ENCODE measurements at regions not wholly inside any gene's neighbourhood (a gene's known extent, or its start where the extent isn't known, plus 50 kb on each side); places are given as distances from the start of the nearest gene placed in this dataset.

DNA sequence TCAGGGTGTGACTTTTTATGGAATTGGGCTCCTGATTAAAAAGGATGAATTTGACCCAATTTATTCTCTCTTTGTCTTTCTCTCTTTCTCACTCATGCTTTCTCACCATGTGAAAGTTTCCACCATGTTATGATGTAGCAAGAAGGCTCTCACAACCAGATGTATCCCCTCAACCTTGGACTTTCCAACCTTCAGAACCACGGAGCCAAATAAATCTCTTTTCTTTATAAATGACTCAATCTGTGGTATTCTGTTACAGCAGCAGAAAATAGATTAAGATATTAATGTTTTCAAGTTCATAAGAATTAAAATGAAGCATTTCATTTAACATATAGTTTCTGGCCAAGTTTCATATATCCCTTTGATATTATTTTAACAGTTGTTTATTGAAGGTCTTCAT lies 698.5 kb downstream of the TRAM1L1 start:
- H3K4me1 ChIP-seq (ENCODE audit: control insufficient read depth in 1 of 2, insufficient read depth in 2 of 2, low read length in 2 of 2): no peaks in the 10 kb centered on the region
- H3K27me3 ChIP-seq (ENCODE audit: low read depth, low read length): no peaks in the 10 kb centered on the region
- H3K36me3 ChIP-seq (ENCODE audit: control insufficient read depth in 1 of 2, insufficient read depth in 2 of 2, low read length in 2 of 2): no peaks in the 10 kb centered on the region
- no peak overlapping the region for H3K4me3 ChIP-seq (ENCODE audit: low read depth in 1 of 2, low read length in 2 of 2)
- H3K9me3 ChIP-seq (ENCODE audit: control insufficient read depth in 1 of 2, low read length in 2 of 2): no peaks in the 10 kb centered on the region
- H3K27ac ChIP-seq (ENCODE audit: low read length): no peak overlapping the region

DNA sequence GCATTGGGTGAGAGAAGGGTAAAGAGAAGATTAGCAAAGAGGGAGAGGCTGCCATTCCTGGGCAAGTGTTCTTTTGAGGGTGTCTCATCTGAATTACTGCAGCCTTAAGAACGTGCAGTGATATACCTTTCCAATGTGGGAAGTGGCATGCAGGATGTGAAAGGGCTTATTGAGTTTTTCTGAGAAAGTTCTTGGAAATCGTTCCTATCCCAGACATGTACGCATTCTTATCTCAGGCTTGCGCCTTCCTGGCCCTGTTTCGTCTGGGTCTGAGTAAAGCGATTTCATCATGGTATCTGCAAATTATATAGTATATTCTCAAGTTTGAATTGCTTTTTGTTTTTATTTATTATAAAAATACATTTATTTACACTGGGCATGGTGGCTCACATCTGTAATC lies 699.8 kb downstream of the TRAM1L1 start:
- H3K4me1 ChIP-seq (ENCODE audit: control insufficient read depth in 1 of 2, insufficient read depth in 2 of 2, low read length in 2 of 2): no peaks in the 10 kb centered on the region
- no peaks in the 10 kb centered on the region for H3K36me3 ChIP-seq (ENCODE audit: control insufficient read depth in 1 of 2, insufficient read depth in 2 of 2, low read length in 2 of 2)
- H3K4me3 ChIP-seq (ENCODE audit: low read depth in 1 of 2, low read length in 2 of 2): no peak overlapping the region
- no peaks in the 10 kb centered on the region for H3K27me3 ChIP-seq (ENCODE audit: low read depth, low read length)
- H3K9me3 ChIP-seq (ENCODE audit: control insufficient read depth in 1 of 2, low read length in 2 of 2): no peaks in the 10 kb centered on the region
- H3K27ac ChIP-seq (ENCODE audit: low read length): no peak overlapping the region

DNA sequence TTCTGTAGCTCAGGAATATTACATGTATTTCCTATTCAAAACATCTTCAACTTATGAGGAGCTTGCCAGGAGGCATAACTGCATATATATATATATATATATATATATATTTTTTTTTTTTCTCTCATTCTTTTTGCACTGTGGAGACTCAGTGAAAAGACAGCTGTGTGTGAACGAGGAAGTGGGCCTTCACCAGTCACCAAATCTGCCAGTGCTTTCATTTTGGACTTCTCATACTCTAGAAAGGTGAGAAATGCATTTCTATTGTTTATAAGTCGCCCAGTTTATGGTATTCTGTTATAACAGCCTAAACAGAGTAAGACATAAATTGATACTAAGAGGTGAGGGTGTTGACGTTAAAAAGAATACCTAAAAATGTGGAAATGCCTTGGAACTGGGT lies 710.6 kb downstream of the TRAM1L1 start:
- H3K4me1 ChIP-seq (ENCODE audit: control insufficient read depth in 1 of 2, insufficient read depth in 2 of 2, low read length in 2 of 2): no peaks in the 10 kb centered on the region
- H3K27me3 ChIP-seq (ENCODE audit: low read depth, low read length): no peaks in the 10 kb centered on the region
- H3K27ac ChIP-seq (ENCODE audit: low read length): no peak overlapping the region
- no peaks in the 10 kb centered on the region for H3K9me3 ChIP-seq (ENCODE audit: control insufficient read depth in 1 of 2, low read length in 2 of 2)
- H3K36me3 ChIP-seq (ENCODE audit: control insufficient read depth in 1 of 2, insufficient read depth in 2 of 2, low read length in 2 of 2): no peaks in the 10 kb centered on the region
- no peak overlapping the region for H3K4me3 ChIP-seq (ENCODE audit: low read depth in 1 of 2, low read length in 2 of 2)

DNA sequence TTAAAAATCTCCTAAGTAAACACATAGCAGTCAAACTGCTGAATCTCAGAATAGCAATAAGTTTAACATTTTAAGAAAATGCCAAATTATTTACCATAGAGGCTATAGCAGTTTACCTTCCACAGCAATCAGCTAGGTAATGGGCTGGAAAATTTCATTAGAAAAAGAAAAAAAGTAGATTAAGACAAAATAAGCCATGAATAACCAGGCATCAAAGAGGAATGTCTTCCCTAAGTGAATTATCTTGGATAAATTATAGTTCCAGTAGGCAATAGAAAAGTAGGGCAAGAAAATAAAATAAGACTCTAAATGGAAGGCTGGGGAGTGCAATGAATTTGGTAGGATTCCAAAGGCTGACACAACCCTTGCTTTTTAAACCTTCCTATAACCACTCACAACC lies 722.8 kb downstream of the TRAM1L1 start:
- Histone ChIP-seq H3K4me1 (ENCODE audit: control insufficient read depth in 1 of 2, insufficient read depth in 2 of 2, low read length in 2 of 2) (no peaks in the 10 kb centered on the region), H3K9me3 (ENCODE audit: control insufficient read depth in 1 of 2, low read length in 2 of 2) (no peaks in the 10 kb centered on the region), H3K27me3 (ENCODE audit: low read depth, low read length) (no peaks in the 10 kb centered on the region), H3K36me3 (ENCODE audit: control insufficient read depth in 1 of 2, insufficient read depth in 2 of 2, low read length in 2 of 2) (no peaks in the 10 kb centered on the region), H3K4me3 (ENCODE audit: low read depth in 1 of 2, low read length in 2 of 2) (no peak overlapping the region), H3K27ac (ENCODE audit: low read length) (no peak overlapping the region)

DNA sequence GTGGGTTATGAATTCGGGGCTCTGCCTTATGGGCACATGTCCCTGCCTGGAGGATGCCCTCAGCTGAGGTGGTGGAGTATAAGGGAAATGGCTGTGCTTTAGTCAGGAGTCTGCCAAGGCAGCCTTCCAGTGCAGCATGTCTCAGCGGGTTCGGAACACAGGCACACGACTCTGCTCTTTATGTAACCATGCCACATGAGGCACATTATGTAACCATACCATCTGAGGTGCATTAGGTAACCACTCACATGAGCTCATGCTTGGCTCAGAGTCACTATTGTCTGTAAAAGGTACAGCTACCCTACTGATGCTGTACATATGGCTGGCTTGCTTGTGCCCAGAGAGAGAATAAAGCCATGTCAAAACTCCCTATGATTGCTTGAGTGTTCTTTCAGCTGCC lies 723.6 kb downstream of the TRAM1L1 start:
- no peaks in the 10 kb centered on the region for H3K4me1 ChIP-seq (ENCODE audit: control insufficient read depth in 1 of 2, insufficient read depth in 2 of 2, low read length in 2 of 2)
- H3K9me3 ChIP-seq (ENCODE audit: control insufficient read depth in 1 of 2, low read length in 2 of 2): no peaks in the 10 kb centered on the region
- H3K27ac ChIP-seq (ENCODE audit: low read length): no peak overlapping the region
- H3K27me3 ChIP-seq (ENCODE audit: low read depth, low read length): no peaks in the 10 kb centered on the region
- H3K4me3 ChIP-seq (ENCODE audit: low read depth in 1 of 2, low read length in 2 of 2): no peak overlapping the region
- H3K36me3 ChIP-seq (ENCODE audit: control insufficient read depth in 1 of 2, insufficient read depth in 2 of 2, low read length in 2 of 2): no peaks in the 10 kb centered on the region

DNA sequence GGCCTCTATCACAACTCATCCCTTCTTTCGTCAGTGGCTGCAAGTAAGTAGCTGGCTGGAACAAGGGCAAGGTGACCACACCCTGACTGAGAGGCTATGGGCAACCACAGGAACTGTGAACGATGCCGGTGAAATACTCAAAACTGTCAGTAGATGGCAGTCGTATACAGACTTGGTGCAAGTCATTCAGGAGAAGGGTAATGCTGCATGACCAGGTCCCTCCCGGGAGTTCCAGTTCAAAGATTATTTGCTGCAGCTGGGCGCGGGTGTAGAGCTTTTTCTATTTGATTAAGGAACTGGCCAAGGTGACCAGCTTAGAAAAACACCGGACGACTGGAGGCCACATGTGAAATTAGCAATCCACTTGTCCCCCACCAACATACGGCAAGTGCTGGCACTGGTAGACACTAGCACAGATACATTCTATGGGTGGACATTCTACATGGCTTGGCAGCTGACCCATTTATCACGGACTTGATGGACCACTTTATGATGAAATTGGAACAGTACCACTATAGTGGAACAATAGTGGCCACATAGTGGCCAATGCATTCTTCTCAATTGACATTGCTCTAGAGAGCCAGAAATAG lies 726.6 kb downstream of the TRAM1L1 start:
- Histone ChIP-seq H3K9me3 (ENCODE audit: control insufficient read depth in 1 of 2, low read length in 2 of 2) (no peaks in the 10 kb centered on the region), H3K27me3 (ENCODE audit: low read depth, low read length) (no peaks in the 10 kb centered on the region), H3K36me3 (ENCODE audit: control insufficient read depth in 1 of 2, insufficient read depth in 2 of 2, low read length in 2 of 2) (no peaks in the 10 kb centered on the region), H3K4me1 (ENCODE audit: control insufficient read depth in 1 of 2, insufficient read depth in 2 of 2, low read length in 2 of 2) (no peaks in the 10 kb centered on the region), H3K4me3 (ENCODE audit: low read depth in 1 of 2, low read length in 2 of 2) (no peak overlapping the region), H3K27ac (ENCODE audit: low read length) (no peak overlapping the region)

DNA sequence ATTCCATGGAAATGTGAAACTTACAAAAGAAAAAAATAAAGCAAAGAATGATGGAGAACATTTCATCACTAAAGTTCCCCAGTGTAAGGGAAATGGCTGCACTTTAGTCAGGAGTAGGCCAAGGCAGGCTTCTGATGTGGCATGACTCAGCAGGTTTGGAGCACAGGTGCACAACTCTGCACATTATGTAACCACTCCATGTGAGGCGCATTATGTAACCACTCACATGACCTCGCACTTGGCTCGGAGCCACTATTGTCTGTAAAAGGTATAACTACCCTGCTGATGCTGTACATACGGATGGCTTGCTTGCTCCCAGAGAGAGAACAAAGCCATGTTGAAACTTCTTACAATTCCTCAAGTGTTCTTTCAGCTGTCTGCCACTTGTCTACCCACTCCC lies 727.6 kb downstream of the TRAM1L1 start:
- Histone ChIP-seq H3K9me3 (ENCODE audit: control insufficient read depth in 1 of 2, low read length in 2 of 2) (no peaks in the 10 kb centered on the region), H3K4me3 (ENCODE audit: low read depth in 1 of 2, low read length in 2 of 2) (no peak overlapping the region), H3K27ac (ENCODE audit: low read length) (no peak overlapping the region), H3K27me3 (ENCODE audit: low read depth, low read length) (no peaks in the 10 kb centered on the region), H3K4me1 (ENCODE audit: control insufficient read depth in 1 of 2, insufficient read depth in 2 of 2, low read length in 2 of 2) (no peaks in the 10 kb centered on the region), H3K36me3 (ENCODE audit: control insufficient read depth in 1 of 2, insufficient read depth in 2 of 2, low read length in 2 of 2) (no peaks in the 10 kb centered on the region)

DNA sequence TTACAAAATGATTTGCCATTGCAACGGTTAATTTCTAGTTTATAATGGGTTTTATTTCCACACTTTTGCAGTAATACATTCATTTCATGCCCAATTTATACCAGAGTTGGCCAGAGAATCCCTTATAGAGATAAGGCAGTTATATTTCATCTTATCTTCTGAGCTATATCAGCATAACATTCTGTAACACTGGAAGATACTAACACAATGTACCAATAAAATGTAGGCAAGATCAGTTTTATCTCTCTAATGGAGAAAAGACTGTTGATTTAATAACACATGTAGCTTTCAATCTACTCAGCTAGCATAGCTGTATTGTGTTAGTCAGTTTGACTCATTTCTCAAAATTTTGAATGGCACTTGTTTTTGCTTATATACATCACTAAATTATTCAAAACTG lies 738.6 kb downstream of the TRAM1L1 start:
- Histone ChIP-seq H3K27ac (ENCODE audit: low read length) (no peak overlapping the region), H3K36me3 (ENCODE audit: control insufficient read depth in 1 of 2, insufficient read depth in 2 of 2, low read length in 2 of 2) (no peaks in the 10 kb centered on the region), H3K27me3 (ENCODE audit: low read depth, low read length) (no peaks in the 10 kb centered on the region), H3K4me3 (ENCODE audit: low read depth in 1 of 2, low read length in 2 of 2) (no peak overlapping the region), H3K4me1 (ENCODE audit: control insufficient read depth in 1 of 2, insufficient read depth in 2 of 2, low read length in 2 of 2) (no peaks in the 10 kb centered on the region), H3K9me3 (ENCODE audit: control insufficient read depth in 1 of 2, low read length in 2 of 2) (no peaks in the 10 kb centered on the region)

DNA sequence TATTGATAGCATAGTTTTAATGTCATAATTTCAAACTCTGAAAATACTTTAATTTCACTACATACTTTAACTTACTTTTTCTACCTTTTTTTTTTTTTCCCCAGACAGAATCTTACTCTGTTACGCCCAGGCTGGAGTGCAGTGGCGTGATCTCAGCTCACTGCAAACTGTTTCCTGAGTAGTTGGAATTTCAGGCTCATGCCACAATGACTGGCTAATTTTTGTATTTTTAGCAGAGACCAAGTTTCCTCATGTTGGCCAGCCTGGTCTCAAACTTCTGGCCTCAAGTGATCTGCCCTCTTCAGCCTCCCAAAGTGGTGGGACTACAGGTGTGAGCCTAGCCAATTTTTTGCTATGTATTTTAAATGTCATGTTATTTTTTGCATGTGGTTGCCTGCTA lies 741.6 kb downstream of the TRAM1L1 start:
- H3K36me3 ChIP-seq (ENCODE audit: control insufficient read depth in 1 of 2, insufficient read depth in 2 of 2, low read length in 2 of 2): no peaks in the 10 kb centered on the region
- no peaks in the 10 kb centered on the region for H3K9me3 ChIP-seq (ENCODE audit: control insufficient read depth in 1 of 2, low read length in 2 of 2)
- H3K4me3 ChIP-seq (ENCODE audit: low read depth in 1 of 2, low read length in 2 of 2): no peak overlapping the region
- H3K4me1 ChIP-seq (ENCODE audit: control insufficient read depth in 1 of 2, insufficient read depth in 2 of 2, low read length in 2 of 2): no peaks in the 10 kb centered on the region
- no peaks in the 10 kb centered on the region for H3K27me3 ChIP-seq (ENCODE audit: low read depth, low read length)
- no peak overlapping the region for H3K27ac ChIP-seq (ENCODE audit: low read length)

DNA sequence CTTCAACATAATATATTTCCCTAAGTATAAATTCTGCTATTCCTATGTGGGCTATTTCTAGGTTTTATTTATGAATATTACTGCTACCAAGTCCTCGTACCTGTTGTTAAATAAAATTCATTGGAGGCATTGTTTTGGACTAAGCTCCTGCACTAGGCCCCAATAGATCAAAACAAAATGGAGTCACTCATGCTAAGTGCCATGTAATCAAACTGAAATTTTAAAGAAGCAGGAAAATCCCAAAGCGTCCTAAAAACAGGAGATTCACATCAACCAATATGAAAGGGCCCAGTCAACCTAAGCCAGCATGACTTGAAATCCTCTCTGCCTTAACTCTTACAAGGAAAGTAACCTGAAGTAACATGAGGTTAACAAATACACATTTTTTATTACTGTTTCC lies 743.2 kb downstream of the TRAM1L1 start:
- Histone ChIP-seq H3K4me3 (ENCODE audit: low read depth in 1 of 2, low read length in 2 of 2) (no peak overlapping the region), H3K27me3 (ENCODE audit: low read depth, low read length) (no peaks in the 10 kb centered on the region), H3K4me1 (ENCODE audit: control insufficient read depth in 1 of 2, insufficient read depth in 2 of 2, low read length in 2 of 2) (no peaks in the 10 kb centered on the region), H3K9me3 (ENCODE audit: control insufficient read depth in 1 of 2, low read length in 2 of 2) (no peaks in the 10 kb centered on the region), H3K27ac (ENCODE audit: low read length) (no peak overlapping the region), H3K36me3 (ENCODE audit: control insufficient read depth in 1 of 2, insufficient read depth in 2 of 2, low read length in 2 of 2) (no peaks in the 10 kb centered on the region)

DNA sequence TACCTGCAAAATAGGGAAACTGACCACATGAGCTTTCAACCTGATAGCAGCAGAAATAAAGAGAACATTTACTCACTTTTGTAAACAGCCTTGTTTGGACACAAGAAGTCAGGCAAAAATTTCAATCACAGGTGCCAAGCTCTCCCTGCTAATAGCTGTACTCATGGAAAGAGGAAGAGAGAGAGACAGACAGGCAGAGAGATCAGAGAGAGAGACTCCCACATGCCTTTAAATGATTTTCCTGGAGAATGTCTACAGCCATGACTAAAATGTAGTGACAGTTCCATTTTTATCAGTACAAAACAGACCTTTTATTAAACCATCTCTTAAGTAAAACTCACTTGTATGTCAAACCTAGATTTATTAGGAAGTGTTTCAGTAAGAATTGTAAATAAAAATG lies 752.9 kb downstream of the TRAM1L1 start:
- Histone ChIP-seq H3K4me1 (ENCODE audit: control insufficient read depth in 1 of 2, insufficient read depth in 2 of 2, low read length in 2 of 2) (no peaks in the 10 kb centered on the region), H3K4me3 (ENCODE audit: low read depth in 1 of 2, low read length in 2 of 2) (no peak overlapping the region), H3K36me3 (ENCODE audit: control insufficient read depth in 1 of 2, insufficient read depth in 2 of 2, low read length in 2 of 2) (no peaks in the 10 kb centered on the region), H3K9me3 (ENCODE audit: control insufficient read depth in 1 of 2, low read length in 2 of 2) (no peaks in the 10 kb centered on the region), H3K27me3 (ENCODE audit: low read depth, low read length) (no peaks in the 10 kb centered on the region), H3K27ac (ENCODE audit: low read length) (no peak overlapping the region)

DNA sequence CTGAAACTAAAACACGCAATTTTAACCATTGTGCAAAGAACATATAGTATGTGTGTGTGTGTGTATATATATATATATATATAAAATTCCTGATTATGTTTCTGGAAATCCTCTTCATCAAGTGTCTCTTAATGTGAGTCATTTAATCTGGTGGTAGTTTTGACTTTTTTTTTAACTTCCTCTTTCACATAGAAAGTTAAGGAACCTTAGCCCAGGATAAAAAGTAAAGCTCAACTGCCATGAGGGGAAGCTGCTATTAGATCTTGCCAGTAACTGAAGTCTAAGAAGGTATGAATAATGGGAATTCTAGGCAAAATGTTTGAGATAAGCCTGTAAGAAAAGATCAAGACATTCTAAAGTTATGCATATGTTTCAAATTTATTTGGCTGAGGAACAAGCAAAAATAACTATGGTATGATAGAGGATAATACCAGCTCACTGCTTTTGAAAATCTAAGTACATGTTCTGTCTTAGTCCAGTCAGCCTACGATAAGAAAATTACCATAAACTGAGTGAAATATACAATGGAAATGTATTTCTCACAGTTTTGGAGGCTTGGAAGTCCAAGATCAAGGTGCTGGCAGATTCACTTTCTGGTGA lies 757.0 kb downstream of the TRAM1L1 start:
- Histone ChIP-seq H3K27ac (ENCODE audit: low read length) (no peak overlapping the region), H3K36me3 (ENCODE audit: control insufficient read depth in 1 of 2, insufficient read depth in 2 of 2, low read length in 2 of 2) (no peaks in the 10 kb centered on the region), H3K9me3 (ENCODE audit: control insufficient read depth in 1 of 2, low read length in 2 of 2) (no peaks in the 10 kb centered on the region), H3K4me3 (ENCODE audit: low read depth in 1 of 2, low read length in 2 of 2) (no peak overlapping the region), H3K4me1 (ENCODE audit: control insufficient read depth in 1 of 2, insufficient read depth in 2 of 2, low read length in 2 of 2) (no peaks in the 10 kb centered on the region), H3K27me3 (ENCODE audit: low read depth, low read length) (no peaks in the 10 kb centered on the region)
